ENCODE measurements at regions not wholly inside any gene's neighbourhood (a gene's known extent, or its start where the extent isn't known, plus 50 kb on each side); places are given as distances from the start of the nearest gene placed in this dataset.

GRCh38 chr11:122268601-122269130 is 152.7 kb upstream of the BLID start:
- Histone ChIP-seq H3K4me3 (no peak overlapping the region), H3K4me2 (ENCODE audit: insufficient read depth, low read length) (no peak overlapping the region), H3K36me3 (ENCODE audit: control insufficient read depth, insufficient read depth, low read length) (no peaks in the 10 kb centered on the region), H3K9ac (ENCODE audit: insufficient read depth in 1 of 2, low read depth in 2 of 2, low read length in 2 of 2) (no peak overlapping the region), H2AFZ (ENCODE audit: low read depth, low read length) (no peak overlapping the region), H3K9me3 (replicated peaks; ENCODE audit: control insufficient read depth, insufficient read depth, low read depth, low read length) (no peaks in the 10 kb centered on the region), H3K4me1 (replicated peaks in 1 of 2; ENCODE audit: control insufficient read depth in 2 of 2, insufficient read depth in 2 of 2, low read length in 2 of 2) (no peaks in the 10 kb centered on the region), H4K20me1 (replicated peaks; ENCODE audit: control insufficient read depth, insufficient read depth, low read length) (no peaks in the 10 kb centered on the region), H3K79me2 (ENCODE audit: control insufficient read depth, insufficient read depth, low read length) (no peaks in the 10 kb centered on the region), H3K27me3 (ENCODE audit: control insufficient read depth in 2 of 2, insufficient read depth in 2 of 2, low read length in 2 of 2) (no peaks in the 10 kb centered on the region), H3K27ac (ENCODE audit: extremely low read depth, low read depth, low read length) (no peak overlapping the region), H3K9me1 (ENCODE audit: control insufficient read depth, insufficient read depth, low read length) (no peaks in the 10 kb centered on the region)
- TF ChIP-seq U2AF1 (optimal IDR thresholded peaks at IDR 0.05; ENCODE audit: low read depth, low read length) (no peak), ZNF589 (CRISPR knock-in tag; IDR thresholded peaks at IDR 0.05; ENCODE audit: low read depth) (no peak)
- BruUV-seq (replicated peaks), result no TSS peak
- FAIRE-seq (no peak), ATAC-seq (no peak), DNase-seq (ENCODE audit: extremely low read depth in 1 of 4, low spot score in 3 of 4) (no peak)
- intact Hi-C loops (cut with micrococcal nuclease) (no loop called here), in situ Hi-C loops (cut with MboI) (no loop called here)
- ChIA-PET CTCF (ENCODE audit: low intra/inter-chr PET ratio) (no interaction called here), POLR2A (no interaction called here)
- 1% methylated on average over 6 of the region's 6 CpGs for WGBS (ENCODE audit: insufficient coverage, low coverage, missing lambda C conversion rate)

- in situ Hi-C loops (cut with MboI) (no loop called here), intact Hi-C loops (cut with micrococcal nuclease) (no loop called here)
- no peaks in the 10 kb centered on the region for H3K79me2 ChIP-seq (ENCODE audit: control insufficient read depth, insufficient read depth, low read length)
- ATAC-seq, result no peak
- H3K4me2 ChIP-seq (ENCODE audit: insufficient read depth, low read length), result no peak overlapping the region
- no peaks in the 10 kb centered on the region for H3K9me1 ChIP-seq (ENCODE audit: control insufficient read depth, insufficient read depth, low read length)
- H3K4me1 ChIP-seq (replicated peaks in 1 of 2; ENCODE audit: control insufficient read depth in 2 of 2, insufficient read depth in 2 of 2, low read length in 2 of 2), result no peaks in the 10 kb centered on the region
- WGBS (ENCODE audit: insufficient coverage, low coverage, missing lambda C conversion rate), result 0% methylated on average over 2 of the region's 2 CpGs
- CTCF ChIA-PET (ENCODE audit: low intra/inter-chr PET ratio), result no interaction called here
- no peaks in the 10 kb centered on the region for H3K36me3 ChIP-seq (ENCODE audit: control insufficient read depth, insufficient read depth, low read length)
- POLR2A ChIA-PET, result no interaction called here
- H3K9ac ChIP-seq (ENCODE audit: insufficient read depth in 1 of 2, low read depth in 2 of 2, low read length in 2 of 2), result no peak overlapping the region
- H3K9me3 ChIP-seq (replicated peaks; ENCODE audit: control insufficient read depth, insufficient read depth, low read depth, low read length), result no peaks in the 10 kb centered on the region
- no peak overlapping the region for H2AFZ ChIP-seq (ENCODE audit: low read depth, low read length)
- FAIRE-seq, result no peak
- H3K27ac ChIP-seq (ENCODE audit: extremely low read depth, low read depth, low read length), result no peak overlapping the region
- no TSS peak for BruUV-seq (replicated peaks)
- no peaks in the 10 kb centered on the region for H3K27me3 ChIP-seq (ENCODE audit: control insufficient read depth in 2 of 2, insufficient read depth in 2 of 2, low read length in 2 of 2)
- H4K20me1 ChIP-seq (replicated peaks; ENCODE audit: control insufficient read depth, insufficient read depth, low read length), result no peaks in the 10 kb centered on the region
- H3K4me3 ChIP-seq, result no peak overlapping the region
- no peak for DNase-seq (ENCODE audit: extremely low read depth in 1 of 4, low spot score in 3 of 4)
- TF ChIP-seq EWSR1 (IDR thresholded peaks at IDR 0.05; ENCODE audit: borderline replicate concordance, low read depth, partially characterized antibody) (no peak), CHD7 (IDR thresholded peaks at IDR 0.05; ENCODE audit: low read depth, low read length) (no peak), NELFE (IDR thresholded peaks at IDR 0.05; ENCODE audit: insufficient read depth, insufficient read length) (no peak)
These were observed 151.6 kb upstream of the BLID start for GRCh38 chr11:122267602-122268001.

Measured in K562 (cell line).